Erythroblast (primary cell): ENCODE measurements at regions not wholly inside any gene's neighbourhood (a gene's known extent, or its start where the extent isn't known, plus 50 kb on each side); places are given as distances from the start of the nearest gene placed in this dataset.
"Not testable (repeated sequence)": the region's sequence is repeated elsewhere in the genome, so short reads cannot be mapped to it uniquely, and the experiment has no call there.

Experiments used
- DNase-seq, 2 experiments: peaks; one replicate each; lab custom pipeline; 2025; lab: John Stamatoyannopoulos, UW
- GATA1 ChIP-seq: IDR thresholded peaks from 2 replicates; pipeline ENCODE4 v1.6.1; 2011; ENCODE audit warnings: low read depth, mild to moderate bottlenecking, control low read depth, low read length, moderate library complexity
- POLR2A ChIP-seq: IDR thresholded peaks from 2 replicates; pipeline ENCODE4 v1.6.1; 2011; ENCODE audit warnings: mild to moderate bottlenecking, low read length

DNA sequence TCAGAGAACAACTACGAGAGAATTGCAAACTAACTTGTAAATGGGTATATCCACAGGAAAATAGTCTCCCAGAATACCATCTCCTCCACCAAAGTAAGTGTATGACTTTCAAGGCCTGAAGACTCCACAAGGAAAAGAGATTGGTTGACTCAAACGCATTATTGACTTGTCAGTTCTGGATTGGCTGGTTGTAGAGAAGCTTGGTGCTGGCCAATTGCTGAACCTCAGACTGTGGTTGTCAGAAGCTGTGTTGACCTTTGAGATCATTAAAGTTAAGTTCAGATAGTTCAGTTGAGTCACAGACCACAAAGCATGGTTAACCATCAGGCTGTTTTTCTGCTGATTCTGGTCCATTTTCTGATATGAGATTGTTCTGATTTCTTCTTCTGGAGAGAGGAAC lies 388.3 kb downstream of the BMP2 start:
- no peak for DNase-seq
- TF ChIP-seq GATA1: no peak
- no peak for TF ChIP-seq POLR2A

- DNase-seq: no peak
- no peak for TF ChIP-seq GATA1
- no peak for TF ChIP-seq POLR2A
Observed at GRCh38 chr20:7159903-7160302, 392.4 kb downstream of the BMP2 start.

GRCh38 chr20:7161690-7162089 lies 394.2 kb downstream of the BMP2 start:
- DNase-seq: no peak
- TF ChIP-seq POLR2A (no peak), GATA1 (no peak)

- DNase-seq: no peak
- no peak for TF ChIP-seq POLR2A
- TF ChIP-seq GATA1: no peak
Observed at GRCh38 chr20:7171911-7172310, 404.4 kb downstream of the BMP2 start.

GRCh38 chr20:7174554-7174953 lies 407.1 kb downstream of the BMP2 start:
- no peak for DNase-seq
- TF ChIP-seq GATA1 (no peak), POLR2A (no peak)

DNA sequence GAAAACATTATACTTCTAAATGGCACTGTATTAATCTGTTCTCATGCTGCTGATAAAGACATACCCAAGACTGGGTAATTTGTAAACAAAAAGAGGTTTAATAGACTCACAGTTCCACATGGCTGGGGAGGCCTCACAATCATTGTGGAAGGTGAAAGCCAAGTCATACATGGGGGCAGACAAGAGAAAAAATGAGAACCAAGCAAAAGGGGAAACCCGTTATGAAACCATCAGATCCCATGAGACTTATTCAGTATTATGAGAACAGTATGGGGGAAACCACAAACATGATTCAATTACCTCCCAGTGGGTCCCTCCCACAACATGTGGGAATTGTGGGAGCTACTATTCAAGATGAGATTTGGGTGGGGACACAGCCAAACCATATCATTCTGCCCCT lies 408.3 kb downstream of the BMP2 start:
- DNase-seq: not testable (repeated sequence)

- TF ChIP-seq POLR2A (no peak), GATA1 (no peak)
- no peak for DNase-seq
Observed at GRCh38 chr20:7178004-7178403, 410.5 kb downstream of the BMP2 start.

GRCh38 chr20:7180256-7181045 lies 413.0 kb downstream of the BMP2 start:
- DNase-seq: no peak
- no peak for TF ChIP-seq GATA1
- TF ChIP-seq POLR2A: no peak

- DNase-seq: no peak
Observed at GRCh38 chr20:7189231-7189630, 421.7 kb downstream of the BMP2 start.

GRCh38 chr20:7193681-7194080 lies 426.2 kb downstream of the BMP2 start:
- DNase-seq: no peak

More at GRCh38 chr20:7189231-7189630, 421.7 kb downstream of the BMP2 start:
- TF ChIP-seq GATA1: no peak
- TF ChIP-seq POLR2A: no peak

DNA sequence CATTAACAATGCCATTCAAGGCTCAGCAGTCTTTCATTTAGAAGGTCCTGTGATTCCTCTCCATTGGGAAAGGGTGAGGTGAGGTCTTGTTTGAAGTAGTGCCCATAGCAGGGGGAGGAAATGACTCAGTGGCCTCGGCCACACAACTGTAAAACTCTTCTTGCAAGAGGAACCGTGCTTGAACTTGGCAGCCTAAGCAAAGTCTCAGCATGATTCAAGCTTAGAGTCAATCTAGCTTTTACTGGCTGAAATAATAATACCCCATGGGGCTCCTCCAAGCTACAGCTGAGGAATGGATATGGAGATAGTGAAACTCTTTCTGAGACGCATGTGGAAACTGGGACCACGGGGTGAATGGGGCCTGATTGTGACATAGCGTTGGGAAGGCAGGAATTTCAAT lies 428.2 kb downstream of the BMP2 start:
- no peak for DNase-seq
- TF ChIP-seq POLR2A: no peak
- no peak for TF ChIP-seq GATA1

More at GRCh38 chr20:7193681-7194080, 426.2 kb downstream of the BMP2 start:
- no peak for TF ChIP-seq POLR2A
- TF ChIP-seq GATA1: no peak

DNA sequence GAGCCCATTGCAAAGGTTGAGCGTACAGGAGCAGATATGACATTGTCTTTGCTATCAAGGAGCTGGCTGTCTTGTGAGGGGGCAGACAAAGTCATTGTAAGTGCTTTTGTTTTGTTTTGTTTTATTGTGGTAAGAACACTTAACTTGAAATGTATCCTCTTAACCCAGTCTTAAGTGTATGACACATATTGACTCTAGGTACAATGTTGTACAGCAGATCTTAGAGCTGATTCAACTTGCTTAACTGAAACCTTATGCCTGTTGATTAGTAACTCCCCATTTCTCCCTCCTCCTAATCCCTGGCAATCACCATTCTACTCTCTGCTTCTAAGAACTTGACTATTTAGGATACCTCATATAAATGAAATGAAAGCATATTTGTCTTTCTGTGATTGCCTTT lies 429.0 kb downstream of the BMP2 start:
- TF ChIP-seq POLR2A: no peak
- no peak for TF ChIP-seq GATA1
- DNase-seq: no peak

DNA sequence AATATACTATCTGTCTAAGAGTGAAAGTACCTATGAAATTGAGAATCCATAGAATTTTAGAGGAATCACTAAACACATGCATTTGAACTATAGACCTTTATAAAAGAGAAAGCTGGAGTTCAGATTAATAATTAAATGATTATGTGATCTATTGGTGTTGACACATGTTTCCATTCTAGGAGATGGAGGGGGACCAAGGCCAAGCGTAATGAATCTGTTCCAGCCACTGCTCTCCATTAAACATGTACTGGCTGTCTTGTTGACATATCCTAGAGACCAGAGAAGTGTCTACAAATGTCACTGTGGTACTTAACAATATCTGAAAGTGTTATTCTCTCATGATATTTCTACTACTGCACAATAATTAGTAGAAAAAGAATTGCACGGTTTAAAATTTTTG lies 432.4 kb downstream of the BMP2 start:
- DNase-seq: no peak
- TF ChIP-seq POLR2A (no peak), GATA1 (no peak)

GRCh38 chr20:7207186-7207798 lies 439.8 kb downstream of the BMP2 start:
- no peak for DNase-seq
- TF ChIP-seq POLR2A (no peak), GATA1 (no peak)

DNA sequence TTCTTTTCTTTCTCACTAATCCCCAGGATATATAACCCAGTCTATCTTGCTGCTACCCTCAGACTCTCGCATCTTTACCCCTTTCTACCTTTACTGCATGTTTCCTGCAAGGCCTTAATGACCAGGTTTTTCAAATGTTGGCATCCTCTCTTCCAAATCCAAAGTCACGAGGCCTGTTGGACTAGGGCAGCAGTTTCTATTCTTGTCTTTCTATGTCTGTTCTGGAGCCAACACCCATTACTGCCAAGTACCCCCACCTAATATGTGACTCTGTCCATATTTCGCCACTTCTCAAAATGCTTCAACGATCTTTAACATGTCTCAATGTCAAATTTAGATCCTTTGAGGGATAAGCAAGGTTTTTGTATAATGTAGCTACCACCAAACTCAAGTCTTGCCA lies 443.4 kb downstream of the BMP2 start:
- TF ChIP-seq POLR2A: no peak
- TF ChIP-seq GATA1: no peak
- DNase-seq: no peak
